ENCODE measurements at regions not wholly inside any gene's neighbourhood (a gene's known extent, or its start where the extent isn't known, plus 50 kb on each side); places are given as distances from the start of the nearest gene placed in this dataset.

DNA sequence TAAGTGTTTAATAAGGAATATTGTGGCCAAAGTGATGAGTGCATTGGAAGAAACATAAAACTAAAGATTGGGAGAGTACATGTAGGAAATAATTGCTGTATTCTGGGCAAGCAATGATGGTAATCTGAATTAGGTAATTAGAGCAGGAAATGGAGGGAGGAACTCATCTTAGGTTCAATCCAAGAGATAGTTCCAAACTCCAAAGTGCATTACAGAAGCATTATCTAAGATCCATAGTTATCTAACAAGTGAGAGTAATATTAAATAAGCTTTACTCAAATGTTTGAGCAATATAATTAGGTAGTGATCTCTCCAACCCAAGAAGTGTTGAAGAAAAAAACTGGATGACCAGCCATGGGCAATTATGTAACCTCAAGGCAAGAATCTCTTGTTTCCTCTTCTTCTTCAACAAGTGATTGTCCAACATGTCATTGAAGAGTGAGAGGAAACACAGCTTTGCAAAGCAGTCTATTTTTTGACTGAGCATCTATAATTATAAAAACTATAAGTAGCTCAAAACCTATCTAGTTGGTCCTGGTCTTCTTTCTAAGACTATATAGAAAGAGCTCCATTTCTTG, 181.2 kb upstream of the TNFAIP3 start:
- FAIRE-seq, result no peak

More for the DNA sequence above, 181.2 kb upstream of the TNFAIP3 start:
- Histone ChIP-seq H2BK12ac (ENCODE audit: low read depth, low read length) (no peak overlapping the region), H3K79me2 (ENCODE audit: control insufficient read depth in 1 of 2, insufficient read depth in 2 of 2, low read length in 2 of 2) (no peaks in the 10 kb centered on the region), H3K79me1 (ENCODE audit: low read depth, low read length) (no peaks in the 10 kb centered on the region), H3K27ac (ENCODE audit: low read depth, low read length) (no peak overlapping the region), H4K5ac (ENCODE audit: insufficient read length, low read depth, low read length) (no peak overlapping the region), H3K4me3 (ENCODE audit: extremely low read depth in 1 of 4, insufficient read depth in 2 of 4, low read depth in 3 of 4, low read length in 4 of 4) (no peak overlapping the region), H4K20me1 (replicated peaks in 1 of 2; ENCODE audit: control insufficient read depth in 1 of 2, insufficient read depth in 2 of 2, low read length in 2 of 2) (no peaks in the 10 kb centered on the region), H2BK120ac (replicated peaks; ENCODE audit: low read depth, low read length) (no peak overlapping the region), H4K8ac (ENCODE audit: extremely low read depth, insufficient read depth, low read length) (no peak overlapping the region), H3K4me1 (replicated peaks in 1 of 4; ENCODE audit: control insufficient read depth in 3 of 4, insufficient read depth in 4 of 4, low read length in 3 of 4) (no peaks in the 10 kb centered on the region), H3K36me3 (ENCODE audit: control insufficient read depth in 2 of 4, insufficient read depth in 4 of 4, low read length in 3 of 4) (no peaks in the 10 kb centered on the region), H3K56ac (replicated peaks; ENCODE audit: insufficient read length, low read depth, low read length) (no peak overlapping the region), H2AK5ac (ENCODE audit: low read depth, low read length) (no peak overlapping the region), H3K23ac (ENCODE audit: insufficient read length) (no peak overlapping the region), H2BK20ac (ENCODE audit: low read length) (no peak overlapping the region), H3K4me2 (ENCODE audit: insufficient read depth in 1 of 2, low read depth in 2 of 2, low read length in 2 of 2) (no peak overlapping the region), H3K9me3 (ENCODE audit: insufficient read depth in 2 of 2, low read depth in 1 of 2, low read length in 1 of 2) (no peaks in the 10 kb centered on the region), H3K4ac (replicated peaks; ENCODE audit: insufficient read length, low read depth, low read length) (no peak overlapping the region), H3K9ac (replicated peaks in 1 of 4; ENCODE audit: extremely low read depth in 1 of 4, low read depth in 3 of 4, low read length in 3 of 4) (no peak overlapping the region), H3K23me2 (ENCODE audit: low read depth, low read length) (no peaks in the 10 kb centered on the region), H3K14ac (ENCODE audit: insufficient read length) (no peak overlapping the region), H4K91ac (replicated peaks; ENCODE audit: insufficient read length, low read length) (no peak overlapping the region), H2AFZ (ENCODE audit: low read length) (no peak overlapping the region), H3K18ac (ENCODE audit: extremely low read depth, low read length) (no peak overlapping the region), H3K27me3 (replicated peaks in 1 of 4; ENCODE audit: control insufficient read depth in 3 of 4, extremely low read depth in 1 of 4, insufficient read depth in 3 of 4, low read length in 3 of 4) (no peaks in the 10 kb centered on the region), H2BK5ac (ENCODE audit: low read depth, low read length) (no peak overlapping the region), H2BK15ac (ENCODE audit: low read length) (no peak overlapping the region)
- no peak for TF ChIP-seq ASH2L (IDR thresholded peaks at IDR 0.05; ENCODE audit: low read length)
- no peak for TF ChIP-seq TAF1 (IDR thresholded peaks at IDR 0.05; ENCODE audit: low read depth, low read length)
- no peak for TF ChIP-seq BRCA1 (IDR thresholded peaks at IDR 0.05; ENCODE audit: low read depth, low read length)
- TF ChIP-seq SUZ12 (IDR thresholded peaks at IDR 0.05; ENCODE audit: low read length), result no peak
- TF ChIP-seq GTF2F1 (IDR thresholded peaks at IDR 0.05; ENCODE audit: borderline replicate concordance, low read depth, low read length), result no peak
- no peak for TF ChIP-seq RXRA (IDR thresholded peaks at IDR 0.05; ENCODE audit: insufficient read depth, low read depth, low read length)
- no peak for TF ChIP-seq POU5F1 (IDR thresholded peaks at IDR 0.05; ENCODE audit: low read depth, low read length)
- TF ChIP-seq RNF2 (IDR thresholded peaks at IDR 0.05; ENCODE audit: borderline replicate concordance, low read depth, low read length, missing control alignments, poor library complexity, severe bottlenecking), result no peak
- no peak for TF ChIP-seq NANOG (IDR thresholded peaks at IDR 0.05; ENCODE audit: insufficient read depth, low read depth, low read length, poor library complexity, severe bottlenecking)
- TF ChIP-seq, protein P1, sequence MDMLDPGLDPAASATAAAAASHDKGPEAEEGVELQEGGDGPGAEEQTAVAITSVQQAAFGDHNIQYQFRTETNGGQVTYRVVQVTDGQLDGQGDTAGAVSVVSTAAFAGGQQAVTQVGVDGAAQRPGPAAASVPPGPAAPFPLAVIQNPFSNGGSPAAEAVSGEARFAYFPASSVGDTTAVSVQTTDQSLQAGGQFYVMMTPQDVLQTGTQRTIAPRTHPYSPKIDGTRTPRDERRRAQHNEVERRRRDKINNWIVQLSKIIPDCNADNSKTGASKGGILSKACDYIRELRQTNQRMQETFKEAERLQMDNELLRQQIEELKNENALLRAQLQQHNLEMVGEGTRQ (IDR thresholded peaks at IDR 0.05; ENCODE audit: low read length), result no peak
- TF ChIP-seq CHD2 (IDR thresholded peaks at IDR 0.05; ENCODE audit: low read length), result no peak
- no peak for TF ChIP-seq NRF1 (IDR thresholded peaks at IDR 0.05; ENCODE audit: low read depth, low read length)
- TF ChIP-seq YY1 (IDR thresholded peaks at IDR 0.05; ENCODE audit: low read depth, low read length), result no peak
- ChIA-PET CTCF (ENCODE audit: partially characterized antibody) (interaction anchor here (0.9 to 5.8 kb wide), 4 partner anchors 9 to 24 kb away, joined by 3 to 26 read pairs (median 3); no protein-coding TSS in a partner anchor), POLR2A (ENCODE audit: partially characterized antibody) (no interaction called here)
- DNase-seq (ENCODE audit: low read depth in 1 of 2, low spot score in 2 of 2), result no peak

Data from H1 (cell line).